ENCODE measurements at regions not wholly inside any gene's neighbourhood (a gene's known extent, or its start where the extent isn't known, plus 50 kb on each side); places are given as distances from the start of the nearest gene placed in this dataset.
A peak's percentile ranks its signal among the peaks of the same experiment; 100 is the strongest.

GRCh38 chr6:126534401-126534800 is 194.5 kb downstream of the CENPW start:
- Mint-ChIP-seq H3K4me1 (ENCODE audit: unreplicated experiment) (peaks cover 42% of the 10 kb centered on the region), H3K27me3 (no peaks in the 10 kb centered on the region), H3K4me3 (peak overlapping the region; percentile 35), H3K9me3 (no peaks in the 10 kb centered on the region), H3K36me3 (no peaks in the 10 kb centered on the region), H3K27ac (peak overlapping the region; percentile 78)
- no peak for DNase-seq (ENCODE audit: extremely low spot score, unreplicated experiment)
- TF ChIP-seq, protein P1, sequence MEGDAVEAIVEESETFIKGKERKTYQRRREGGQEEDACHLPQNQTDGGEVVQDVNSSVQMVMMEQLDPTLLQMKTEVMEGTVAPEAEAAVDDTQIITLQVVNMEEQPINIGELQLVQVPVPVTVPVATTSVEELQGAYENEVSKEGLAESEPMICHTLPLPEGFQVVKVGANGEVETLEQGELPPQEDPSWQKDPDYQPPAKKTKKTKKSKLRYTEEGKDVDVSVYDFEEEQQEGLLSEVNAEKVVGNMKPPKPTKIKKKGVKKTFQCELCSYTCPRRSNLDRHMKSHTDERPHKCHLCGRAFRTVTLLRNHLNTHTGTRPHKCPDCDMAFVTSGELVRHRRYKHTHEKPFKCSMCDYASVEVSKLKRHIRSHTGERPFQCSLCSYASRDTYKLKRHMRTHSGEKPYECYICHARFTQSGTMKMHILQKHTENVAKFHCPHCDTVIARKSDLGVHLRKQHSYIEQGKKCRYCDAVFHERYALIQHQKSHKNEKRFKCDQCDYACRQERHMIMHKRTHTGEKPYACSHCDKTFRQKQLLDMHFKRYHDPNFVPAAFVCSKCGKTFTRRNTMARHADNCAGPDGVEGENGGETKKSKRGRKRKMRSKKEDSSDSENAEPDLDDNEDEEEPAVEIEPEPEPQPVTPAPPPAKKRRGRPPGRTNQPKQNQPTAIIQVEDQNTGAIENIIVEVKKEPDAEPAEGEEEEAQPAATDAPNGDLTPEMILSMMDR (conservative IDR thresholded peaks at IDR 0.05): no peak

DNA sequence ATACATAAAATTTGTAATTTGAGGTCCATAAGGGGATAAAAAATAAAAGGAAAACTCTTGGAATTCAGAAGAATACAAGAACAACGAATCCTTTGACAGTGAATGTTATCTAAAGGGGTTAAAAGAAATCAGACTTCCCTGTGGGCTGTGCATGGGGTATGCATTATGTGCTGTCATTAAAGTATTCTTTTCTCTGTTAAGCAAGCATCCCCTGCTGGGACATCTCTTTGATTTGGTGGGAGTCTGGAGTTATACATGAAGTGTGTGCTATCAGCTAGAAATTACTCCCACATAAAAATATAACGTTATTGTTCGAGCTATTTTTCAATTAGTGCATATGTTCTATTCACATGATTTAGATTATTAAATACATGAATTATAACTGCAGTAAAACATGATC is 195.2 kb downstream of the CENPW start:
- Mint-ChIP-seq H3K27me3 (no peaks in the 10 kb centered on the region), H3K36me3 (no peaks in the 10 kb centered on the region), H3K27ac (peak overlapping the region; percentile 78), H3K4me3 (no peak overlapping the region), H3K4me1 (ENCODE audit: unreplicated experiment) (peaks cover 35% of the 10 kb centered on the region), H3K9me3 (no peaks in the 10 kb centered on the region)
- DNase-seq (ENCODE audit: extremely low spot score, unreplicated experiment): no peak
- TF ChIP-seq, protein P1 (conservative IDR thresholded peaks at IDR 0.05): no peak

DNA sequence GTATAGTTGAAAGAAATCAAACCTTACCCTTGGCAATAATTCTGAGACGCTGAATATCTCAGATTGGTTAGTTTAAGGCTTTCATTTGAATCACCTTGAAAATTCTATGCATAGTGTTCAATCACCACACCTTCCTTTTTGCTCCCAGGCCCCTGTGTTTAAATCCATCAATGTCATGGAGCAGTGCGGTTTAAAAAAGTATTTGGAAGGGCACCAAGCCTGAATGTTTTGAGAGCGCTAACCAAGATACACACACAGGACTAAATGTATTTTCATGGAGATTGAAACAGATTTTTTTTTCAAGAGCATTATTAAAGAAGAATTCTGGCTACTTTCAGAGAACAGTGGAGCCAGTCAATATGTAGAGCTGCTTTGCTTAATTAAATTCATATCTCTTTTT is 195.7 kb downstream of the CENPW start:
- Mint-ChIP-seq H3K9me3 (no peaks in the 10 kb centered on the region), H3K36me3 (no peaks in the 10 kb centered on the region), H3K27ac (peak overlapping the region; percentile 78), H3K4me1 (ENCODE audit: unreplicated experiment) (peaks cover 33% of the 10 kb centered on the region), H3K27me3 (no peaks in the 10 kb centered on the region), H3K4me3 (peak overlapping the region; percentile 61)
- no peak for DNase-seq (ENCODE audit: extremely low spot score, unreplicated experiment)
- TF ChIP-seq, protein P1 (conservative IDR thresholded peaks at IDR 0.05): no peak

GRCh38 chr6:126537061-126537816 is 197.3 kb downstream of the CENPW start:
- Mint-ChIP-seq H3K4me3 (no peak overlapping the region), H3K36me3 (no peaks in the 10 kb centered on the region), H3K9me3 (no peaks in the 10 kb centered on the region), H3K27me3 (no peaks in the 10 kb centered on the region), H3K27ac (no peak overlapping the region), H3K4me1 (ENCODE audit: unreplicated experiment) (peaks cover 25% of the 10 kb centered on the region)
- TF ChIP-seq, protein P1 (conservative IDR thresholded peaks at IDR 0.05): no peak
- DNase-seq (ENCODE audit: extremely low spot score, unreplicated experiment): no peak

DNA sequence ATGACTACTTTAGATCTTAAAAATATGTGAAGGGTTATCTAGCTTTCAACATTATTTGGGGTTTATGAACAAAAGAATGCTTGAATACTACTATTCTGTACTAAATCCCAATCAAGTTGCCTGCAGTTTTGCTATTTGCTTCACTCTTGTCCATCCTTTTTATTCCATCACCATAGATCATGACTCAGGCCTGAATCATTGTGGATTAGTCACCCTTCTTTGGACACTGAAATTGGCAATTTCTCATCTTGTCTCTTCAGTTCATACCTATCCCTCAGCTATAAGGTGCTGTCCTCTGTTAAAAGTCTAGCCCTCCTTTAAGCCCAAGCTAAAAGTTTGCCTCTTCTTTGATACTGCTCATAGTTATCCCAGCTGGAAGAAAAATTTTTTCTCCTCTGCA is 199.1 kb downstream of the CENPW start:
- Mint-ChIP-seq H3K36me3 (no peaks in the 10 kb centered on the region), H3K4me3 (no peak overlapping the region), H3K4me1 (ENCODE audit: unreplicated experiment) (peaks cover 18% of the 10 kb centered on the region), H3K27me3 (no peaks in the 10 kb centered on the region), H3K9me3 (peaks cover 2% of the 10 kb centered on the region), H3K27ac (no peak overlapping the region)
- TF ChIP-seq, protein P1 (conservative IDR thresholded peaks at IDR 0.05): no peak
- no peak for DNase-seq (ENCODE audit: extremely low spot score, unreplicated experiment)

Measured in type B pancreatic cell (in vitro differentiated cells).